ENCODE measurements at regions not wholly inside any gene's neighbourhood (a gene's known extent, or its start where the extent isn't known, plus 50 kb on each side); places are given as distances from the start of the nearest gene placed in this dataset.

DNA sequence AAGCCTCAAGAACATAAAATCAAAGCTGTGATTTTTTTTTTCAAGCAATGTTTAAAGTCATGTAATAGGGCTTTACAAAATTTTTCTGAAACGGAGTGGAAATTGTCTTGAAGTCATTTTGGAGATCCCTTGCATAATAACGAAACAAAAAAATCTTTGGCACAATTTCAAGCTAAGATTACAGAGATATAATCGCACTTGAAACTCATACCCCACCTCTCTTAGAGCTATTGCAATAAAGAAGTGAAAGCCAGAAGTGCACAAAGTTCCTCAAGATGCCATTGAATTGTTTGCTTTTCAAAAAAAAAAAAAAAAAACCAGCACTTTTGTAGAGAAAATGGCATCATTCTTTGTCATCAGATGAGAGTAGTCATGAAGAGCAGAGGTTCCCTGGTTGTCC lies 152.3 kb downstream of the PAX3 start:
- DNase-seq (ENCODE audit: low spot score): no peak
- ATAC-seq: no peak

DNA sequence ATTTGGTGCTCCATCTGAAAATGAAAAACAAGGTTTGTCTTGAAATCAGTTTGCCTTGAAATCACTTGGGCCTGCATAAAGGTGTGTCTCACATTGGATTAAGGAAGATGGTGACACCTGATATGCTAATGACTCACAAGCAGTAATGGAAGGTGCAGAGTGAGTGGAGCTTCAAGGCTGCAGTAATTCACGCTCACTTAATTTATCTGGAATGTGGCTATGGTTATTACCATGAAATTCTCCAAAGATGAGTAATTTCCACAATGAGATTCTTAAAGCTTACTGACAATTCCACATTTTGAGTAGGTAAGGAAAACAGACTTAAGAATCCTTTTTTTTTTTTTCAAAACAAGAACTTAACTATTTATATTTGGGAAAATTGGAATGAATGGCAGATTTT lies 156.8 kb downstream of the PAX3 start:
- ATAC-seq (no peak), DNase-seq (ENCODE audit: low spot score) (no peak)

DNA sequence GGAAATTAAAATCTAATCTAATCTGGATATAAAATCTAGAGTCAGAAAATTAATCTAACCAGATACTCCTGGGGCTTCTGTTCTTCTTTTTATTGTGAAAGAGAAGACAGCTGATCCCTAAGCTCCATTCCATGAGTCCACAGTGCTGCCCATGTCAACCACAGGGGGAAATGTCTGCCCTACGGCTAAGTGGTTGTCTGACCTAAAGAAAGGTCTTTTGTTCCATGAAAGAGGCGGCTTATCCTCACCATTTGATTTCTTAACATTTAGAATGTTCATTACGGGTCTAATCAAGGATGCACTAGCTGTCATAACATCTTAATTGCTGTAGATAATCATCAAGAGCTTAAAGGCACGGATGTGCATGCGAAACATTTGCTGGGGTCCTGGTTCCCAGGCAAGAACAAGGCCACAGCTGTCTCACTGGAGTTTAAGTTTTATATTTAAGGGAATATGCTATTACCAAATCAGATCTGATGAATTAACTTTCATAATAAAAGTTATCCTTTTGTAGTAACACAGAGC lies 162.6 kb downstream of the PAX3 start:
- ATAC-seq: no peak
- no peak for DNase-seq (ENCODE audit: low spot score)

DNA sequence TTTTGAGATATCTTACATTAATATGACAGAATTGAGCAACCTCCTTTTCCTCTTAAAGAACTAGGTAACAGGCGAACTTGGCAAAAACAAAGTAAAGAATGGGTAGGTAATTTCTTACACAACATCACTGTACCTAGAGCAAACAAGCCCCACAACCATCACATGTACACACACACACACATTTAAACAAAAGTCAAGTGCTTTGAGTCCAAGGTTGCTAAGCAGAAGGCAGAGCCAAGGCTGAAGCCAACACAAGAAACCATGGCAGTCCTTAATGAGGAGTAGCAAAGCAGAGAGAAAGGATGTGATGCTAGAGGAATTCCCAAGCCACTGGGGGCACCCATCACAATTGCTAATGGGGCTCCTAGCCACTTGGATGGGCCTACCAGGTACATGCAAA lies 164.1 kb downstream of the PAX3 start:
- ATAC-seq (no peak), DNase-seq (ENCODE audit: low spot score) (no peak)

DNA sequence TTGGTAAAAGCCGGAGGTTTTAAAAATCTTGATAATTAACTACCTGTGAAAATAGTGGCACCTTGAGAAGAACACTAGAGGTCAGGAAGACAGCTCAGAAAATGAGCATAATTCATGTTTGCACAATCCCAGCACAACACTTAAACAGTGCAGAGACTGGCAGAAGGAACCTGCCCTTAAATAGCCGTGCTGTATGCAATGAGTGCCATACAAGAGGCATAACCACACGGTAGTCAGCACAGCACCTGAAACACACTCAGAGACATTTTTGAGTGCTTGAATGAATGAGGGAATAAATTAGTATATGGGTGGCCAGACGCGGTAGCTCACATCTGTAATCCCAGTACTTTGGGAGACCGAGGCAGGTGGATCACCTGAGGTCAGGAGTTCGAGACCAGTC lies 164.9 kb downstream of the PAX3 start:
- no peak for ATAC-seq
- DNase-seq (ENCODE audit: low spot score): no peak

DNA sequence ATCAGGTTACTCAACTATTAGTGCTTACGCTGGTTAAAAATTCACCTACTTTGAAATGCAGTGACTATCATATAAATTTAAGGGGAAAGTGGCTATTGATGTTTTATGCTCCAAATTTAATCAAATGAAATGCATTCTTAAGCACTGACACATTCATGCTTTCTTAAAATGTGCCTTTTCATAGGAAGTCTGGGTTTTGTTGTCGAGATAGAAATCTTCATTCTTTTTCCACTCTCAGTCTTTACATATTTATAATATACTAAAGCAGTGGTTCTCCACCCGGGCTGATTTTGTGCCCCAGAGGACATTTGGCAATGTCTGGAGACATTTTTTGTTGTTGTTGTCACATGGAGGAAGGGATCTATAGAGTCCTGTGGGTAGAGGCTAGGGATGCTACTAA lies 167.9 kb downstream of the PAX3 start:
- no peak for DNase-seq (ENCODE audit: low spot score)
- ATAC-seq: no peak

DNA sequence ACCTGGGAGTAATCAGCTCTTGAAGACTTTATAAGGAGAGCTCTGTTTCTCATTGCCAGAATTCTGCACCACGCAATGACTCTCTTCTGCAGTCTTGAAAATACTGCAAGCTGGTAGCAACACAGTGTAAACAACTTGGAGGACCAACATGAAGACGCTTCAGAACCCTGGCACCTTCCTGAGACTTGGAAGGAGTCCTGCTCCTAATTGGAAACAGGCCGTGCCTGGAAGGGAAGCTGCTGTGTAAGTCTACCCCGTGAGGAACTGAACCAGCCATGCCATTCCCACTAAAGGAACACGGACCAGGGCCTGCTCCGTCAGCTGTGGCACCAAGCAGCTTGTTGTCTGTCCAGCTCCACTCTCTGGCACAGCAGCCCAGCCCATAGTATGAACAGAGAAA lies 171.1 kb downstream of the PAX3 start:
- DNase-seq (ENCODE audit: low spot score) (no peak), ATAC-seq (no peak)

DNA sequence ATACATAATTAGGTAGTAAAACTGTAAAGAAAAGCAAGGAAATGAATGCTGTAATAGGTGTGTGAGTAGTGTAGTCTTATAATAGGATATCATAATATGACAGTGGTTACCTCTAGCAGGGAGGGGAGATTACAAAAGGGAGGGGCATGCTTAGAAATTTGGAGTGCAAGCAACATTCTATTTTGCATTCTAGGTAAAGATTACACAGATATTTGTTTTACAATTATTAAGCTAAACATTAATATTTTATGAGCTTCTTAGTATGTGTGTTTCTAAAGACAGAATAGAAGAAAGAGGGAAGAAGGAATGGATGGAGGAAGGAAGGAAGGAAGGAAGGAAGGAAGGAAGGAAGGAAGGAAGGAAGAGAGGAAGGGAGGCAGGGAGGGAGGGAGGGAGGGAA lies 177.9 kb downstream of the PAX3 start:
- ATAC-seq: no peak

DNA sequence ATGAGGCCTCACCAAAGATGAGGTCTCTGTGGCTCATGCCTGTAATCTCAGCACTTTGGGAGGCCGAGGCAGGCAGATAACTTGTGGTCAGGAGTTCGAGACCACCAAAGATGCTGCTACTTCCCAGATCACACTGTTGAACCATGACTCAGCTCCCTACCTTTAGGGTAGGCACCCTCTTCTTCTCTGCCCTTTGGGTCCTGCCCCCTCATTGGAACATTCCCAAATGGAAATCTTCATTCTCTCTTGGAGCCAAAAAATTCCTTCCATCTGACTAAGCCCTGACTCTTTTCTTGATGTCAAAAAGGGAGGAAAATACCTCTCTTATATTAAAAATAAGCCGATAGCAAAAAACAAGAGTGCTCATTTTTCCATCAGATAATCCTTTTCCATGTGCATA lies 183.5 kb downstream of the PAX3 start:
- ATAC-seq: no peak

More for the DNA sequence above, 177.9 kb downstream of the PAX3 start:
- no peak for DNase-seq (ENCODE audit: low spot score)

DNA sequence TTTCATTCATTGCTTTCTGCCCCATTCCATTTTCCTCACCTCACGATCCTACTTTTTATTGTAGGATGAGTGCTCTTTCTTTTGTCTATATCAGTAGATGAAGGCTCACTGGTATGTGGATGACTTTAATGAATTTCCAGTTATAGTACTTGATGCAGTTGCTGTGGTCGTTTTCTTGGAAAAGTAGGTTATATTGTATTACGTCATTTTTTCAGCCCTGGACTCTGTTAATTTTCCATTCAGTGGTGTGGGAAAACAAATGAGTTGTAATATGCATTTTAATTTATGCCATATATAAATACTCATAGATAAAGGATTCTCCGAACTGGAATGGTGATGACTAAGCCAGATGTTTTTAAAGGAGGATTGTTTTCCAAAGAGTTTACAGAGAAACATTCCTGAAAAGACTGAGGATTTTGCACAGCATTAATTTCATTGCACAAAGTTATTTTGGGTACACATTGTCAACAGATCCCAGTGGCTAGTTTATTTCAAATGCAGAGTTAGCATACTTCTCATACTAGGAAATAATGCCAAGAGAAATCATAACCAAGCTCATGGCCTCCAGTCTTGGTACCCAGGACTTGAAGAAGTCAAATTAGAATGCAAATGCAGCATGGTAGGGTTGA lies 189.7 kb downstream of the PAX3 start:
- DNase-seq (ENCODE audit: low spot score) (no peak), ATAC-seq (no peak)

More for the DNA sequence above, 183.5 kb downstream of the PAX3 start:
- DNase-seq (ENCODE audit: low spot score): no peak

DNA sequence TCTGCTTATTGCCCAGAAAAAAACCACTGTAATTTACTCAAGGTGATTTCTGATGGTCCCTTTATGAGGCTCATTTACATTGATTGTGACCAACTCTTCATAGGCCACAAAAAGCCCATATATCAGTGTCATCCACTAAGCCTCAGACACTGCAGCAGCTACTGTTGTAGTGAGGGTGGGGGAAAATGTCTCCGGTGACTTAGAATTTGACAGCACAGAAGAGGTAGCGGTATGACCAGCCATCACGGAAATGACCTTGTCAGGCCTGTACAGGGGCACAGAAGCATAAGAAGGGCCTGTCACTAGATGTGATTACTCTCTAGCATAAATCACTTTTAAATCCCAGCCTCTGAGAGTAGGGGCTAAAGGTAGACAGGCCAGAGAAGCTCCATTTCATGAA lies 190.3 kb downstream of the PAX3 start:
- DNase-seq (ENCODE audit: low spot score) (no peak), ATAC-seq (no peak)

DNA sequence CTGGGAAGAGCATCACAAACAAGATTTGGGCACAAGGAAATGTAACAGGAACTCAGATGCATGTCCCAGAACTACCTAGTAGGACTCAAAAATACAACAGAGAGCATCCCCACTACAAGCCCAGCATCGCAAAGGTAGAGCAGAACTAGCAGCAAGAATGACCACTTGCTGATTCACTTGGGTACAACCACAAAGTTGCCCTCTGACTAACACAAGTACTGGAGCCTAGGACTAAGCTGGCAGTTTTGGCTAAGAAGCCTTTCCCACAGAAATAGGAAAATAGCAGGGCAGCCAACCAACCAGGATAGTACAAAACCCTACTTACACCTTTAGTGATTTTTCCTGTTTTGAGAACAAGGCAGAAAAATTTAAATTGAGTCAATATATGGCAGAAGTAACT lies 193.8 kb downstream of the PAX3 start:
- ATAC-seq: no peak
- DNase-seq (ENCODE audit: low spot score): no peak

DNA sequence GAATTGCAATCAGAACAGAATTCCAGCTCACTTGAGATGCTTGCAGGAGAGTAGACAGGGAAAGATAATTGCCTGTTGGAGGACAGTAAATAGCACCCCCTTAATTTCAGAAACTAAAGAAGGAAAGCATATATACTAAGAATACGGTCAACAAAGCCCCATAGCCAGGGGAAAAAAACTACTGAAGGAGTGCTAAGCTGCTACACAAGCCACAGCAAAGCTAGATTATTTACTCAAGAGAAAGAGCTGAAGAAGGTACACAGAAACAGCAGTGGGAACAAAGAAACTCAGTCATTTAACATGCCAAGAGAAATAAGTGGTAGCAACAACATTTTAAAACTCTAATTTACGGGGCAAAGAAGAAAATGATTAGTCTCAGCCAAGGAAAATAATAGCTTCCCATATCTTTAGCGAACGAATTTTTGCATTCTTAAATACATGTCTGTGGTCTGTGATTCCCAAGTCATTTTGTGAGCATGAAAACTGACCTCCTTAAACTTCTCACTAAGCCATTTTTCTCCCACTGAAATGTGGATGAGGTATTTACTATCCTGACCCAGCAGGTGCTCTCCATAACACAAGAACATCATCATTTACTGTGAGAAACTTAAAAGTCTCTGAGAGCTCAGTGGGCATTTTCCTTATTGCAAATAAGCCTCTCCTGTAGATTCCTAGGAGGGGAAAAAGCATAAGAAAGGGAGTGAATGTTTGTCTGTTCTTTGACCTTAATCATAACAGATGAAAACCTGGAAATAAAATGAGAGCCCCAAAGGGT lies 196.0 kb downstream of the PAX3 start:
- DNase-seq (ENCODE audit: low spot score) (no peak), ATAC-seq (no peak)

DNA sequence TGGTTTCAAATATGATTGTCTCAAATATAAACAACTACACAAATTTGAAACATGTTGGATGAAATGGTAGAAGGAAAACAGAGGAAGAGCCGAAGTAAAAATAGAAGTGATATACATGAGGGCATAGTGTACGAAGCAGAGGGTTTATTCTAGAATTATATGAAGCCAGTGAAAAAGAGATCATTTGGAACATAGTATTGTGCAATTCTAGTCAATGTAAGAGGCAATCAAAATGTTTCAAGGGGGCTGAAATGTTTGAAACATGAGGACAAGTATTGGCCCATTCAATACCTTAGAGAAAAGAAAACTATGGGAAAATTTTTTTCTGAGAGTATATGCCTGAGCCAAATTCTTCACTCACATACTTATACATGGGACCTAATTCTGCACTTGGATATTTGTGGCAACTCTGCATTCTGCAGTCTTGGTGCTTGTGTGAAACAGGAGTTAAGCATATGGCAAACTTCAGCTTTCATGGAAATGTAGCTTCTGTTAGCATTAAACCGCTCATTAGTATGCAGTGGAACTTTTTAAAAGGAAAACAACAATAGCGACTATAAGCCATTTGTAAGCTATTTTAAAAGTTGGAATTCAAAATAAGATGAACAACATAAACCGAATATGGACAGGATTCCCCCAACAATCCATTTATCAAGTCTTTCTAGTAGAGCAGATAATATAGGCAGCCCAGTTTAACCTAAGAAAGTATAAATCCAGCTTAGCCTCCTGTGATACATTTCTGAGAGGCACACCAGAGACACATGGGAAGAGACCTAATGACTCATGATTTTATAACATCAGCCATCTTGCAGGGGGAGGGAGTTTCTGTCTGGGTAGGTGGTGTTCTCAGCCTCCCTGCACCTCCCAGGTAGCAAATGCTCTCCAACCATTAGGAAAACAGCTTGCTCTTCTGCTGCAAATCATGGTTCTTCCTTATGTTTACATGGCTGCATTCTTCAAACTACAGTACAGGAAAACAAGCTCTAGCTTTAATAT lies 197.8 kb downstream of the PAX3 start:
- ATAC-seq (no peak), DNase-seq (ENCODE audit: low spot score) (no peak)

DNA sequence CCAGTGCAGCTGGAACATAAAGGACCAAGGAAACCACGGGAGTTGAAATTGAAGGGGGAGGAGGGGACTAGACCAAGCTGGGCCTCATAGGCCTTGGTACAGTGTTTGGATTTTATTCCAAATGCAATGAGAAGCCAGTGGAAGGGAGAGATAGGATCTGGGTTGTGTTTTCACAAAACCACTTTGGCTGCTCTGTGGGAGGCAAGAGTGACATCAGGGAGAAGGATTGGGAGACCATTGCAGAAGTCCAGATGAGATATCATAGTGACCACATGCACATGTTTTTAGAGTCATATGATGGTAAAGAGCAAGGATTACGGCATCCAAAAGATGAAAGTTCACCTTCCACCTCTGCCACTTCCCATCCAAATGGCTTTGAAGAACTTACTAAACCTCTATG lies 210.2 kb downstream of the PAX3 start:
- DNase-seq (ENCODE audit: low spot score): no peak
- ATAC-seq: no peak

DNA sequence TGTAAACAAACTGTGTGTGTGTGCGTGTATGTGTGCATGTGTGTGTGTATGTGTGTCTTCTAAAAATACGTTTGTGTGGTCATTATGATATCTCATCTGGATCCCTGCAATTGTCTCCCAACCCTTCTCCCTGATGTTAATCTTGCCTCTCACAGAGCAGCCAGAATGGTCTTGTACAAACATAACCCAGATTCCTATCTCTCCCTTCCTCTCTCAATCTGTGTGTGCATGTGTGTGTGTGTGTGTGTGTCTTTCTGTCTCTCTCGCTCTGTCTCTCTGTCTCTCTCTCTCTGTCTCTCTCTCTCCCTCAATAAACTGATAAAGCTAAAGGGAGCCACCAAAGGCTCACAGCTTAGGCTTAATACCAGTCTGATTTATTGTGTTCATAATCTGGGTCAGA lies 210.8 kb downstream of the PAX3 start:
- ATAC-seq: no peak
- no peak for DNase-seq (ENCODE audit: low spot score)

DNA sequence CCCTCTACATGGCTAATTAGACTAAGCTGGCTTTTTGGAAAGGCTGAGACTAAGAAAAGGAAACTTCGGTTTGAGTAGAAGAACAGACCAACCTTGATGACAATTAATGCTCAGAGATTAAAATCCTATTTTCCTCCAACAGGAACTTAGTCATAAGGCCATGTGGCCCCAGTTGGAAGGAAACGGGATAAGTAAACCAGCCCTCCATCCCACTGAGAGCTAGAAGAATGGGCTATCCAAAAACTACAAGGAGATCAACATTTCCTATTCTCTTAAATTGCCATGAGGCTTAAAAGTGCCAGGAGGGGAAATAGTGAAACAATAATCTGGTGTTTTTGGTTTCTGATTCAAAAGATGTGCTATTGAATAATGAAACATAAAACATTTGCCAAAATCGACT lies 216.6 kb downstream of the PAX3 start:
- DNase-seq (ENCODE audit: low spot score) (no peak), ATAC-seq (no peak)

DNA sequence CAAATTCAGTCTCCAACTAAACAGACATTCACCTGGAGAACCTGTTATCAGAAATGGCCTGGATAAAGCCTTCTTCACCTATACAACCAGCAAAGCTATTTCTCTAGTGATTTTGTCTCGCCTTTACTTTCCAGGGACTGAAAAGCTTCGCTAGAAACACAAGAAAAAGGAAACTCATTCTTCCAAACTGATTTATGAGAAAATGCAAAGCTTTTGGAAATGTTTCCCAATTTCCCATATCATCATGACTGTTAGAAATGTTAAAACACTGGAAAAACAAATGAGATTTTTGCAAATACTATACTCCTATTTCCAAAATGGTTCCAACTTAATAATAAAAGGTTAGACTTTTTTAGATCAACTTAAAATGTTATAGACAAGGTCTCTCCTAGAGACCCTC lies 218.7 kb downstream of the PAX3 start:
- DNase-seq (ENCODE audit: low spot score): no peak
- no peak for ATAC-seq

DNA sequence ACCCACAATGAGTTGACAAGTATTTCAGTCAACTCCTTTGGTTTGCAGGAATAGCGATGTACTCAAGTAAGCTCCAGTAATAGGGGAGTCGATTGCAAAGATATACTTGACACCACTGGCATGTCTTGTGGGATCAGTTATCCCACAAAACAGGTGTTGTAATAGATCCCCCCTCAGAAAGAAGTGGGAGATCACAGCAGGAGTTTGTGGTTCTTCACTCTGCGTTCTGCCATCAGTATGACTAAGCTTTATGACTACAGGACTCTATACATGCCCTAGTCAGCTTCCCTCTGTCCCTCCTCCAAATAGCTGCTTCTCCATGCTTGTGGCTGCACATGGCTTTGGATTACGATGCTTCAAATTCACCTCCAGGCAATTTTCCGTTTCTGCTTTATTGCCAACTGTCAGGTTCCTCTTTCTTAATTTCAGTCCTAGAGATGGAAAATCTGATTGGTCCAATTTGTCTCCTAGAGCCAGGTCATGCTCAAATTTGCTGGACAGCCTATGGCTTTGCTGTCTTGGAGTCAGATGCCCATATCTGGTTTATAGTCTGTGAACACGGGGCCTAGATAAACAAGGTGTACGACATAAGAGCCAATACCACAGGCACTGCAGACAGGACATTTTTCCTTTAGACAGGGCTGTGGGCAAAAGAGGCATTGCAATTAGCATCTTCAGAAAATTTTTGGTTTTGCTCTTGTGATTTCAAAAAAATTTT lies 221.7 kb downstream of the PAX3 start:
- ATAC-seq (no peak), DNase-seq (ENCODE audit: low spot score) (no peak)

DNA sequence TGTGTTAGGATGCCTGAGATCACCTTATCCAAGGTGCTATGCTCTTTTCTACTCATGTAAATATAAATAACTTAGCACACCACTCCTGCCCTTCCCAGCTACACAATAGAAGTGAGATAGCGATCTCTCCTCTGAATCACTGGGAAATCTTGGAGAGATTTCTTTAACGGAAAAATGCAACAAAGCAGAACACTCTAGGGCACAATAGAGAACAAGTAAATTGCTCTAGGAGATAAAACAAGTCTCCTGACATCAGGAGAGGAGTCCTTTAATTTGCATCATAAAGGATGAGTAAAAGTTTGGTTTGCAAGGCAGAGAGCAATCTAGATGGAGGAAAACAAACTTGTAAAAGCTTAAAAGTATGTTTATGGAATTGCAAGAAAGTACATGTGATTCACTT lies 224.1 kb downstream of the PAX3 start:
- DNase-seq (ENCODE audit: low spot score) (no peak), ATAC-seq (no peak)

DNA sequence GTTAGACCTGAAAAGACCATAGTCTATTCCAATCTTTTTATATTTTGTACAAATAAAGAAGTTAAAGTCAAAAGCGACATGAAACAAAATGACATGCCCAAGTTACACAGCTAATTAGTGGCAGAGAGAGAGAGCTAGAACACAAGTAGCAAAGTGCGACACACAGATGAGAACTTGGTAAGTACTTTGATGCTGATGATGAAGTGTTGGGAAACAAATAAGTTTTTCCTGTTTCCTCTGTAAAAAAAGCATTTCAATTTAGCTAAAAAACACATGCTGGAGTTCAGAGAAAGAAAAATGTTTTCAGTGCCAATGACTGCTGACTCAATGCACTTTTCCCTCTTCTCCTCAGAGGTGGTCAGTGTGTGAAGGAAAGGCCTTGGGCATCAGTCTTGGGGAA lies 226.9 kb downstream of the PAX3 start:
- no peak for DNase-seq (ENCODE audit: low spot score)
- no peak for ATAC-seq
